ENCODE measurements at regions not wholly inside any gene's neighbourhood (a gene's known extent, or its start where the extent isn't known, plus 50 kb on each side); places are given as distances from the start of the nearest gene placed in this dataset.

GRCh38 chr2:237259201-237259600, 154.8 kb downstream of the COL6A3 start:
- no peak for TF ChIP-seq CTCF (IDR thresholded peaks at IDR 0.05; ENCODE audit: low read depth, low read length, poor library complexity, severe bottlenecking)
- no peak for TF ChIP-seq EZH2phosphoT487 (IDR thresholded peaks at IDR 0.05; ENCODE audit: borderline replicate concordance, low read length)
